ENCODE measurements at regions not wholly inside any gene's neighbourhood (a gene's known extent, or its start where the extent isn't known, plus 50 kb on each side); places are given as distances from the start of the nearest gene placed in this dataset.

DNA sequence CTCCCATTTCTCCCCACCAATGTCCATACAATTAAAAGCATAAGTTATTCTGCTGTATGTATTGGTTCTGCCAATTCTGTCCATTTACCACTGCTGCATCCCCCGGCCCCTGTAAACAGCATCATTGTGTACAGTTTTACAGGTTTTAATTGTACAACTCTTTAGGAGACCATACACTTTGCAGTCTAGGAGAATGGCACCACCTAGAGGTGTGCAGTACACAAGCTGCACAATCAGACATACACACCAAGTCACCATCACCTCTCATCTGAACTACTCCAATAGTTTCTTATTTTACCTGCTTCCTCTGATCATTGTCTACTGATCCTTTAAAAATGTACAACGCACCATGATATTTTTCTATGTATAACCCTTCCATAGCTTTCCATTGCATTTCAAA, 855.9 kb upstream of the KLHL1 start:
- TF ChIP-seq, protein P1, sequence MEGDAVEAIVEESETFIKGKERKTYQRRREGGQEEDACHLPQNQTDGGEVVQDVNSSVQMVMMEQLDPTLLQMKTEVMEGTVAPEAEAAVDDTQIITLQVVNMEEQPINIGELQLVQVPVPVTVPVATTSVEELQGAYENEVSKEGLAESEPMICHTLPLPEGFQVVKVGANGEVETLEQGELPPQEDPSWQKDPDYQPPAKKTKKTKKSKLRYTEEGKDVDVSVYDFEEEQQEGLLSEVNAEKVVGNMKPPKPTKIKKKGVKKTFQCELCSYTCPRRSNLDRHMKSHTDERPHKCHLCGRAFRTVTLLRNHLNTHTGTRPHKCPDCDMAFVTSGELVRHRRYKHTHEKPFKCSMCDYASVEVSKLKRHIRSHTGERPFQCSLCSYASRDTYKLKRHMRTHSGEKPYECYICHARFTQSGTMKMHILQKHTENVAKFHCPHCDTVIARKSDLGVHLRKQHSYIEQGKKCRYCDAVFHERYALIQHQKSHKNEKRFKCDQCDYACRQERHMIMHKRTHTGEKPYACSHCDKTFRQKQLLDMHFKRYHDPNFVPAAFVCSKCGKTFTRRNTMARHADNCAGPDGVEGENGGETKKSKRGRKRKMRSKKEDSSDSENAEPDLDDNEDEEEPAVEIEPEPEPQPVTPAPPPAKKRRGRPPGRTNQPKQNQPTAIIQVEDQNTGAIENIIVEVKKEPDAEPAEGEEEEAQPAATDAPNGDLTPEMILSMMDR (IDR thresholded peaks at IDR 0.05; ENCODE audit: poor library complexity): peak; percentile 24
- TF ChIP-seq EZH2 (IDR thresholded peaks at IDR 0.05; ENCODE audit: borderline replicate concordance): no peak
- TF ChIP-seq EZH2phosphoT487 (IDR thresholded peaks at IDR 0.05; ENCODE audit: low read depth, severe bottlenecking, unreplicated experiment): no peak

All from hepatocyte (in vitro differentiated cells).